Bronchial epithelial cell (primary cell): ENCODE measurements at regions not wholly inside any gene's neighbourhood (a gene's known extent, or its start where the extent isn't known, plus 50 kb on each side); places are given as distances from the start of the nearest gene placed in this dataset.

Experiments used
- DNase-seq: peaks from one replicate; pipeline ENCODE4 v3.0.0-alpha.2; 2010; ENCODE audit warnings: low read depth
- FAIRE-seq: peaks from 2 replicates; lab custom pipeline; 2011; peaks lifted over from hg19 to GRCh38; lab: Jason Lieb, UNC
- H3K27me3 ChIP-seq: 2 replicates; pipeline ENCODE4 v1.5.1; 2011; ENCODE audit warnings: low read length; ENCODE audit not compliant: control insufficient read depth, insufficient read depth
- H3K36me3 ChIP-seq: 2 replicates; pipeline ENCODE4 v1.5.1; 2011; ENCODE audit warnings: low read length; ENCODE audit not compliant: control insufficient read depth, insufficient read depth
- H3K4me3 ChIP-seq: 2 replicates; pipeline ENCODE4 v1.5.1; 2011; ENCODE audit warnings: mild to moderate bottlenecking, low read depth, low read length, control low read depth
- CTCF ChIP-seq: IDR thresholded peaks from 2 replicates; pipeline ENCODE4 v1.5.1; 2011; ENCODE audit warnings: mild to moderate bottlenecking, moderate library complexity, low read length, control low read depth, inconsistent platforms; ENCODE audit not compliant: insufficient read depth, severe bottlenecking

- H3K36me3 ChIP-seq, result no peaks in the 10 kb centered on the region
- H3K4me3 ChIP-seq, result no peak overlapping the region
- no peak for DNase-seq
- TF ChIP-seq CTCF, result no peak
- no peak for FAIRE-seq
- no peaks in the 10 kb centered on the region for H3K27me3 ChIP-seq
Measured at GRCh38 chr10:58013406-58013805, 254.3 kb downstream of the IPMK start.

- DNase-seq (no peak), FAIRE-seq (no peak)
- no peak for TF ChIP-seq CTCF
Measured at GRCh38 chr10:58010073-58010702, 257.5 kb downstream of the IPMK start.

GRCh38 chr10:58003945-58004344, 263.7 kb downstream of the IPMK start:
- H3K27me3 ChIP-seq, result no peaks in the 10 kb centered on the region
- no peak for TF ChIP-seq CTCF
- no peaks in the 10 kb centered on the region for H3K36me3 ChIP-seq
- no peak for DNase-seq
- no peak for FAIRE-seq
- H3K4me3 ChIP-seq, result no peak overlapping the region

More at GRCh38 chr10:58010073-58010702, 257.5 kb downstream of the IPMK start:
- H3K27me3 ChIP-seq, result no peaks in the 10 kb centered on the region
- H3K4me3 ChIP-seq, result no peak overlapping the region
- no peaks in the 10 kb centered on the region for H3K36me3 ChIP-seq

- no peak for DNase-seq
Measured at GRCh38 chr10:58001159-58001558, 266.5 kb downstream of the IPMK start.

GRCh38 chr10:57996536-57996935, 271.2 kb downstream of the IPMK start:
- Histone ChIP-seq H3K36me3 (no peaks in the 10 kb centered on the region), H3K4me3 (no peak overlapping the region), H3K27me3 (no peaks in the 10 kb centered on the region)
- no peak for TF ChIP-seq CTCF
- no peak for FAIRE-seq
- no peak for DNase-seq

More at GRCh38 chr10:58001159-58001558, 266.5 kb downstream of the IPMK start:
- no peak for TF ChIP-seq CTCF
- no peaks in the 10 kb centered on the region for H3K27me3 ChIP-seq
- FAIRE-seq, result no peak
- H3K4me3 ChIP-seq, result no peak overlapping the region
- no peaks in the 10 kb centered on the region for H3K36me3 ChIP-seq

GRCh38 chr10:57993302-57993701, 274.4 kb downstream of the IPMK start:
- FAIRE-seq (no peak), DNase-seq (no peak)

More at GRCh38 chr10:57993302-57993701, 274.4 kb downstream of the IPMK start:
- Histone ChIP-seq H3K36me3 (no peaks in the 10 kb centered on the region), H3K27me3 (no peaks in the 10 kb centered on the region), H3K4me3 (no peak overlapping the region)
- no peak for TF ChIP-seq CTCF
